Retinal pigment epithelial cell (primary cell): ENCODE measurements at regions not wholly inside any gene's neighbourhood (a gene's known extent, or its start where the extent isn't known, plus 50 kb on each side); places are given as distances from the start of the nearest gene placed in this dataset.

Experiments used
- DNase-seq: peaks from one replicate; pipeline ENCODE4 v3.0.0-alpha.2; 2010; ENCODE audit warnings: low read depth
- H3K4me3 ChIP-seq: 2 replicates; pipeline ENCODE4 v1.5.1; 2011; ENCODE audit warnings: mild to moderate bottlenecking, low read length, control low read depth, moderate library complexity
- CTCF ChIP-seq: conservative IDR thresholded peaks from 2 replicates; pipeline ENCODE4 v1.5.1; 2011; ENCODE audit warnings: low read depth, low read length, control low read depth, inconsistent platforms

GRCh38 chr18:29012883-29013465 is 836.0 kb upstream of the CDH2 start:
- DNase-seq = no peak
- H3K4me3 ChIP-seq = no peak overlapping the region
- TF ChIP-seq CTCF = no peak

GRCh38 chr18:29012364-29012763 is 835.4 kb upstream of the CDH2 start:
- no peak for DNase-seq
- no peak overlapping the region for H3K4me3 ChIP-seq
- TF ChIP-seq CTCF = no peak

- no peak overlapping the region for H3K4me3 ChIP-seq
- no peak for TF ChIP-seq CTCF
- DNase-seq = no peak
These were observed 832.4 kb upstream of the CDH2 start for GRCh38 chr18:29009250-29009803.

GRCh38 chr18:29008809-29009208 is 831.9 kb upstream of the CDH2 start:
- DNase-seq = no peak
- H3K4me3 ChIP-seq = no peak overlapping the region
- TF ChIP-seq CTCF = no peak

GRCh38 chr18:29007986-29008654 is 831.2 kb upstream of the CDH2 start:
- TF ChIP-seq CTCF = no peak
- no peak overlapping the region for H3K4me3 ChIP-seq
- no peak for DNase-seq

GRCh38 chr18:29004921-29005320 is 828.0 kb upstream of the CDH2 start:
- no peak for TF ChIP-seq CTCF
- H3K4me3 ChIP-seq = no peak overlapping the region
- no peak for DNase-seq

- no peak for DNase-seq
- no peak for TF ChIP-seq CTCF
- H3K4me3 ChIP-seq = no peak overlapping the region
These were observed 826.3 kb upstream of the CDH2 start for GRCh38 chr18:29003194-29003593.
